H1 (cell line): ENCODE measurements at regions not wholly inside any gene's neighbourhood (a gene's known extent, or its start where the extent isn't known, plus 50 kb on each side); places are given as distances from the start of the nearest gene placed in this dataset.

Experiments
- CTCF ChIA-PET: fragments of 300-600 bp; sonication (Branson Sonifier 250); formaldehyde crosslinking; loops from one replicate; lab custom pipeline; 2021; ENCODE audit not compliant: partially characterized antibody; lab: Charles Lee
- POLR2A ChIA-PET: fragments of 300-600 bp; sonication (Branson Sonifier 250); formaldehyde crosslinking; loops from one replicate; lab custom pipeline; 2021; ENCODE audit warnings: inconsistent platforms; ENCODE audit not compliant: partially characterized antibody; lab: Charles Lee
- DNase-seq, 2 experiments: peaks; one replicate each; pipeline versions ENCODE4 v3.0.0 to v3.0.0-alpha.2; 2010 to 2022; ENCODE audit warnings: low spot score in 2 of 2, low read depth in 1 of 2, mixed read lengths in 1 of 2
- FAIRE-seq: peaks from 2 replicates; lab custom pipeline; 2011; peaks lifted over from hg19 to GRCh38; lab: Jason Lieb, UNC
- H2AFZ ChIP-seq: 2 replicates; pipeline ENCODE4 v1.8.1; 2012; ENCODE audit warnings: low read length, inconsistent platforms
- H2AK5ac ChIP-seq: 2 replicates; pipeline ENCODE4 v1.6.1; 2013; ENCODE audit warnings: low read depth, low read length
- H2BK120ac ChIP-seq: replicated peaks from 2 replicates; pipeline ENCODE3; 2013; ENCODE audit warnings: low read depth, low read length, inconsistent platforms
- H2BK12ac ChIP-seq: 2 replicates; pipeline ENCODE4 v1.6.1; 2013; ENCODE audit warnings: low read depth, low read length
- H2BK15ac ChIP-seq: 2 replicates; pipeline ENCODE4 v1.6.1; 2013; ENCODE audit warnings: low read length
- H2BK20ac ChIP-seq: 2 replicates; pipeline ENCODE4 v1.6.1; 2013; ENCODE audit warnings: low read length
- H2BK5ac ChIP-seq: 2 replicates; pipeline ENCODE4 v1.6.1; 2013; ENCODE audit warnings: low read depth, low read length
- H3K14ac ChIP-seq: 2 replicates; pipeline ENCODE4 v1.6.1; 2013; ENCODE audit warnings: inconsistent platforms; ENCODE audit not compliant: insufficient read length
- H3K18ac ChIP-seq: 2 replicates; pipeline ENCODE4 v1.6.1; 2013; ENCODE audit warnings: low read length; ENCODE audit errors: extremely low read depth
- H3K23ac ChIP-seq: 2 replicates; pipeline ENCODE4 v1.6.1; 2013; ENCODE audit warnings: inconsistent platforms; ENCODE audit not compliant: insufficient read length
- H3K23me2 ChIP-seq: 2 replicates; pipeline ENCODE4 v1.6.1; 2013; ENCODE audit warnings: low read depth, low read length
- H3K27ac ChIP-seq: 2 replicates; pipeline ENCODE4 v1.6.1; 2011; ENCODE audit warnings: low read depth, low read length, inconsistent platforms
- H3K27me3 ChIP-seq, 4 experiments: replicated peaks in 1 of 4; 1 replicate in 1 of 4; 2 replicates in 3 of 4; pipeline versions ENCODE4 v1.6.1 to v1.8.1; 2011 to 2013; ENCODE audit warnings: low read length in 3 of 4, mild to moderate bottlenecking in 3 of 4, inconsistent platforms in 2 of 4, mixed read lengths in 2 of 4, moderate library complexity in 1 of 4; ENCODE audit not compliant: control insufficient read depth in 3 of 4, insufficient read depth in 3 of 4; ENCODE audit errors: extremely low read depth in 1 of 4
- H3K36me3 ChIP-seq, 4 experiments: 2 replicates each; pipeline versions ENCODE4 v1.6.1 to v1.8.1; 2011 to 2013; ENCODE audit warnings: mild to moderate bottlenecking in 4 of 4, low read length in 3 of 4, moderate library complexity in 2 of 4, control low read depth in 1 of 4, inconsistent platforms in 1 of 4; ENCODE audit not compliant: insufficient read depth in 4 of 4, control insufficient read depth in 2 of 4
- H3K4ac ChIP-seq: replicated peaks from 2 replicates; pipeline ENCODE3; 2013; ENCODE audit warnings: low read length, low read depth, mixed read lengths, inconsistent platforms; ENCODE audit not compliant: insufficient read length
- H3K4me1 ChIP-seq, 4 experiments: replicated peaks in 1 of 4; 1 replicate in 1 of 4; 2 replicates in 3 of 4; pipeline versions ENCODE4 v1.6.1 to v1.8.1; 2011 to 2013; ENCODE audit warnings: low read length in 3 of 4, inconsistent platforms in 2 of 4, mixed read lengths in 1 of 4; ENCODE audit not compliant: insufficient read depth in 4 of 4, control insufficient read depth in 3 of 4
- H3K4me2 ChIP-seq, 2 experiments: 2 replicates each; pipeline versions ENCODE4 v1.6.1 to v1.8.1; 2011 to 2013; ENCODE audit warnings: low read depth in 2 of 2, low read length in 2 of 2, control low read depth in 1 of 2, inconsistent platforms in 1 of 2, mild to moderate bottlenecking in 1 of 2; ENCODE audit not compliant: insufficient read depth in 1 of 2
- H3K4me3 ChIP-seq, 4 experiments: fragments of 200-600, 300-600 bp in 1 of 4; sonication (generic), shearing (Covaris generic), sonication (Bioruptor Twin) in 1 of 4; 2 replicates each; pipeline versions ENCODE4 v1.5.1 to v1.8.1; 2011 to 2016; ENCODE audit warnings: low read length in 4 of 4, low read depth in 3 of 4, control low read depth in 2 of 4, inconsistent platforms in 2 of 4, mild to moderate bottlenecking in 2 of 4, mixed read lengths in 1 of 4, moderate library complexity in 1 of 4; ENCODE audit not compliant: insufficient read depth in 2 of 4; ENCODE audit errors: extremely low read depth in 1 of 4
- H3K56ac ChIP-seq: replicated peaks from 2 replicates; pipeline ENCODE3; 2013; ENCODE audit warnings: low read depth, mild to moderate bottlenecking, mixed read lengths, low read length, inconsistent platforms; ENCODE audit not compliant: insufficient read length
- H3K79me1 ChIP-seq: 2 replicates; pipeline ENCODE4 v1.6.1; 2013; ENCODE audit warnings: low read depth, low read length, control low read depth
- H3K79me2 ChIP-seq, 2 experiments: 2 replicates each; pipeline versions ENCODE4 v1.6.1 to v1.8.1; 2012 to 2013; ENCODE audit warnings: low read length in 2 of 2, mild to moderate bottlenecking in 2 of 2, inconsistent platforms in 1 of 2; ENCODE audit not compliant: insufficient read depth in 2 of 2, control insufficient read depth in 1 of 2
- H3K9ac ChIP-seq, 4 experiments: replicated peaks in 1 of 4; 1 replicate in 1 of 4; 2 replicates in 3 of 4; pipeline versions ENCODE4 v1.6.1 to v1.8.1; 2011 to 2013; ENCODE audit warnings: low read depth in 3 of 4, low read length in 3 of 4, control low read depth in 2 of 4, mild to moderate bottlenecking in 2 of 4, moderate library complexity in 2 of 4, inconsistent platforms in 1 of 4; ENCODE audit errors: extremely low read depth in 1 of 4
- H3K9me3 ChIP-seq, 2 experiments: 2 replicates each; pipeline versions ENCODE4 v1.6.1 to v1.8.1; 2012 to 2013; ENCODE audit warnings: mild to moderate bottlenecking in 2 of 2, moderate library complexity in 2 of 2, control low read depth in 1 of 2, inconsistent platforms in 1 of 2, low read depth in 1 of 2, low read length in 1 of 2, mixed read lengths in 1 of 2; ENCODE audit not compliant: insufficient read depth in 2 of 2
- H4K20me1 ChIP-seq, 2 experiments: replicated peaks in 1 of 2; 2 replicates each; pipeline versions ENCODE3 to v1.8.1; 2011 to 2013; ENCODE audit warnings: inconsistent platforms in 2 of 2, low read length in 2 of 2, mild to moderate bottlenecking in 1 of 2; ENCODE audit not compliant: insufficient read depth in 2 of 2, control insufficient read depth in 1 of 2
- H4K5ac ChIP-seq: 2 replicates; pipeline ENCODE4 v1.6.1; 2013; ENCODE audit warnings: low read length, low read depth, mixed read lengths, inconsistent platforms; ENCODE audit not compliant: insufficient read length
- H4K8ac ChIP-seq: 2 replicates; pipeline ENCODE4 v1.8.0; 2013; ENCODE audit warnings: mild to moderate bottlenecking, moderate library complexity, low read length, inconsistent platforms; ENCODE audit not compliant: insufficient read depth; ENCODE audit errors: extremely low read depth
- H4K91ac ChIP-seq: replicated peaks from 2 replicates; pipeline ENCODE3; 2013; ENCODE audit warnings: low read length, mixed read lengths, inconsistent platforms; ENCODE audit not compliant: insufficient read length
- EZH2 ChIP-seq: fragments of 200-600 bp; sonication (generic); IDR thresholded peaks from 2 replicates; pipeline ENCODE4 v1.7.1; 2012; ENCODE audit warnings: low read depth, mild to moderate bottlenecking, moderate library complexity, low read length, inconsistent platforms; ENCODE audit not compliant: severe bottlenecking
- GABPA ChIP-seq: IDR thresholded peaks from 2 replicates; pipeline ENCODE4 v1.6.1; 2011; ENCODE audit warnings: mild to moderate bottlenecking, low read length, moderate library complexity, borderline replicate concordance; ENCODE audit not compliant: insufficient read depth
- JUND ChIP-seq: IDR thresholded peaks from 2 replicates; pipeline ENCODE4 v1.6.1; 2011; ENCODE audit warnings: mild to moderate bottlenecking, improper control_type of control experiment, low read length
- MAFK ChIP-seq: IDR thresholded peaks from 2 replicates; pipeline ENCODE4 v1.6.1; 2012; ENCODE audit warnings: low read depth, mild to moderate bottlenecking, improper control_type of control experiment, low read length
- RXRA ChIP-seq: IDR thresholded peaks from 2 replicates; pipeline ENCODE4 v1.6.1; 2011; ENCODE audit warnings: low read depth, mild to moderate bottlenecking, low read length, moderate library complexity; ENCODE audit not compliant: insufficient read depth
- SIRT6 ChIP-seq: IDR thresholded peaks from one replicate; pipeline ENCODE4 v1.7.1; 2012; ENCODE audit warnings: low read length, inconsistent platforms
- SIX5 ChIP-seq: IDR thresholded peaks from 2 replicates; pipeline ENCODE4 v1.6.1; 2011; ENCODE audit warnings: mild to moderate bottlenecking, low read depth, low read length
- SP1 ChIP-seq: IDR thresholded peaks from 2 replicates; pipeline ENCODE4 v1.6.1; 2011; ENCODE audit warnings: low read depth, low read length
- TAF1 ChIP-seq: IDR thresholded peaks from 2 replicates; pipeline ENCODE4 v1.6.1; 2011; ENCODE audit warnings: mild to moderate bottlenecking, low read depth, low read length
- TBP ChIP-seq: IDR thresholded peaks from 2 replicates; pipeline ENCODE4 v1.6.1; 2011; ENCODE audit warnings: low read depth, low read length, improper control_type of control experiment
- TEAD4 ChIP-seq: IDR thresholded peaks from 2 replicates; pipeline ENCODE4 v1.6.1; 2012; ENCODE audit warnings: low read depth, low read length, inconsistent platforms, mixed read lengths
- YY1 ChIP-seq: IDR thresholded peaks from 2 replicates; pipeline ENCODE4 v1.6.1; 2011; ENCODE audit warnings: low read depth, mild to moderate bottlenecking, low read length
- ZNF274 ChIP-seq: IDR thresholded peaks from 2 replicates; pipeline ENCODE4 v1.7.0; 2012; ENCODE audit warnings: low read length, borderline replicate concordance; ENCODE audit errors: extremely low read depth
- WGBS, 2 experiments: shearing (Covaris generic) in 1 of 2; methylation state at CpG; one replicate each; pipeline versions ENCODE4 v1.1.6 to v1.1.7; 2013 to 2015; ENCODE audit warnings: low lambda C conversion rate in 2 of 2, mixed read lengths in 2 of 2, inconsistent platforms in 1 of 2, low coverage in 1 of 2, missing lambda C conversion rate in 1 of 2; ENCODE audit not compliant: insufficient replicate concordance in 2 of 2, insufficient coverage in 1 of 2, insufficient read length in 1 of 2; ENCODE audit errors: extremely low coverage in 1 of 2, missing lambda C conversion rate in 1 of 2; 5-methylcytosine and 5-hydroxymethylcytosine counted together

GRCh38 chrX:147847999-147848398 is 63.7 kb upstream of the FMR1 start:
- POLR2A ChIA-PET = no interaction called here
- no peak for FAIRE-seq
- TF ChIP-seq RXRA (no peak), SP1 (no peak), MAFK (no peak), ZNF274 (no peak), TEAD4 (no peak), SIRT6 (no peak), GABPA (no peak), YY1 (no peak), TAF1 (no peak), EZH2 (no peak), TBP (no peak), SIX5 (no peak), JUND (no peak)
- H3K27ac ChIP-seq = no peak overlapping the region
- no peak overlapping the region for H2AFZ ChIP-seq
- H4K5ac ChIP-seq = no peak overlapping the region
- no peak overlapping the region for H2BK12ac ChIP-seq
- no peak overlapping the region for H2BK15ac ChIP-seq
- no peak overlapping the region for H3K56ac ChIP-seq
- no peak overlapping the region for H4K91ac ChIP-seq
- H2BK120ac ChIP-seq = no peak overlapping the region
- 84% methylated on average over 7 of the region's 7 CpGs; no CpG with 5 or more reads in 1 of the 2 experiments for WGBS, 2 experiments
- H3K23me2 ChIP-seq = no peaks in the 10 kb centered on the region
- H3K23ac ChIP-seq = no peak overlapping the region
- H3K9me3 ChIP-seq = no peaks in the 10 kb centered on the region
- no peaks in the 10 kb centered on the region for H3K36me3 ChIP-seq
- no peaks in the 10 kb centered on the region for H3K79me1 ChIP-seq
- H3K9ac ChIP-seq = no peak overlapping the region
- H4K20me1 ChIP-seq = no peaks in the 10 kb centered on the region
- H2AK5ac ChIP-seq = no peak overlapping the region
- no peaks in the 10 kb centered on the region for H3K79me2 ChIP-seq
- no peaks in the 10 kb centered on the region for H3K4me1 ChIP-seq
- no peak overlapping the region for H3K4ac ChIP-seq
- H3K18ac ChIP-seq = no peak overlapping the region
- H3K27me3 ChIP-seq = no peaks in the 10 kb centered on the region
- H4K8ac ChIP-seq = no peak overlapping the region
- no peak overlapping the region for H2BK20ac ChIP-seq
- no peak overlapping the region for H3K14ac ChIP-seq
- no peak overlapping the region for H3K4me2 ChIP-seq
- no peak overlapping the region for H2BK5ac ChIP-seq
- CTCF ChIA-PET = no interaction called here
- DNase-seq = no peak
- H3K4me3 ChIP-seq = no peak overlapping the region
